Neural progenitor cell (in vitro differentiated cells): ENCODE measurements at regions not wholly inside any gene's neighbourhood (a gene's known extent, or its start where the extent isn't known, plus 50 kb on each side); places are given as distances from the start of the nearest gene placed in this dataset.
A peak's percentile ranks its signal among the peaks of the same experiment; 100 is the strongest.

Source experiments
- DNase-seq: peaks from one replicate; pipeline ENCODE4 v3.0.0-alpha.2; 2016; ENCODE audit warnings: low spot score
- H2AFZ ChIP-seq: fragments of 200-600 bp; sonication (generic); replicated peaks from 2 replicates; pipeline ENCODE4 v1.6.1; 2016; ENCODE audit warnings: antibody characterized with exemption
- H3F3A ChIP-seq: fragments of 200-600 bp; sonication (generic); 2 replicates; pipeline ENCODE4 v1.6.1; 2016; ENCODE audit warnings: antibody characterized with exemption, low read depth
- H3K27ac ChIP-seq: fragments of 200-600 bp; sonication (generic); 2 replicates; pipeline ENCODE4 v1.5.1; 2016; ENCODE audit warnings: mild to moderate bottlenecking
- H3K27me3 ChIP-seq: fragments of 200-600 bp; sonication (generic); 2 replicates; pipeline ENCODE4 v1.6.1; 2016; ENCODE audit warnings: mild to moderate bottlenecking, moderate library complexity
- H3K36me3 ChIP-seq: fragments of 200-600 bp; sonication (generic); 2 replicates; pipeline ENCODE4 v1.5.1; 2016
- H3K4me1 ChIP-seq: fragments of 200-600 bp; sonication (generic); 2 replicates; pipeline ENCODE4 v1.6.1; 2016; ENCODE audit warnings: mixed run types
- H3K4me2 ChIP-seq: fragments of 200-600 bp; sonication (generic); 2 replicates; pipeline ENCODE4 v1.6.1; 2016
- H3K4me3 ChIP-seq: fragments of 200-600 bp; sonication (generic); 2 replicates; pipeline ENCODE4 v1.5.1; 2016
- H3K79me2 ChIP-seq: fragments of 200-600 bp; sonication (generic); 2 replicates; pipeline ENCODE4 v1.6.1; 2016; ENCODE audit warnings: low read depth
- H3K9ac ChIP-seq: fragments of 200-600 bp; sonication (generic); 2 replicates; pipeline ENCODE4 v1.6.1; 2016
- H3K9me3 ChIP-seq: fragments of 200-600 bp; sonication (generic); 2 replicates; pipeline ENCODE4 v1.5.1; 2016; ENCODE audit warnings: low read depth
- H4K20me1 ChIP-seq: fragments of 200-600 bp; sonication (generic); 2 replicates; pipeline ENCODE4 v1.6.1; 2016; ENCODE audit warnings: low read depth
- H3K27ac Mint-ChIP-seq: 3 replicates; pipeline ENCODE4 v1.8.0; 2021; ENCODE audit warnings: mixed read lengths
- H3K27me3 Mint-ChIP-seq: 2 replicates; pipeline ENCODE4 v1.8.0; 2022; ENCODE audit warnings: low read depth, mild to moderate bottlenecking, inconsistent platforms, moderate library complexity, mixed read lengths; ENCODE audit not compliant: insufficient read depth
- H3K36me3 Mint-ChIP-seq: 3 replicates; pipeline ENCODE4 v1.8.0; 2021; ENCODE audit warnings: mixed read lengths
- H3K4me1 Mint-ChIP-seq: 3 replicates; pipeline ENCODE4 v1.8.0; 2021; ENCODE audit warnings: mixed read lengths
- H3K4me3 Mint-ChIP-seq: 3 replicates; pipeline ENCODE4 v1.8.0; 2021; ENCODE audit warnings: mild to moderate bottlenecking, moderate library complexity, mixed read lengths
- H3K9me3 Mint-ChIP-seq: 3 replicates; pipeline ENCODE4 v1.8.0; 2020; ENCODE audit warnings: mixed read lengths
- EZH2 ChIP-seq: fragments of 200-600 bp; sonication (generic); IDR thresholded peaks from 2 replicates; pipeline ENCODE4 v1.6.1; 2017; ENCODE audit warnings: antibody characterized with exemption, mild to moderate bottlenecking, moderate library complexity
- EZH2phosphoT487 ChIP-seq: fragments of 200-600 bp; sonication (generic); IDR thresholded peaks from 2 replicates; pipeline ENCODE4 v1.6.1; 2017; ENCODE audit warnings: antibody characterized with exemption
- TF ChIP-seq, protein P1 (sequence below): fragments of 200-600 bp; sonication (generic); IDR thresholded peaks from 2 replicates; pipeline ENCODE4 v1.5.1; 2017; ENCODE audit warnings: antibody characterized with exemption, mild to moderate bottlenecking

- Mint-ChIP-seq H3K9me3 (no peaks in the 10 kb centered on the region), H3K36me3 (peaks cover 1% of the 10 kb centered on the region), H3K27ac (peak overlapping the region; percentile 90), H3K4me3 (peak overlapping the region; percentile 6), H3K4me1 (peaks cover 28% of the 10 kb centered on the region), H3K27me3 (peaks cover 16% of the 10 kb centered on the region)
- no peak for TF ChIP-seq EZH2phosphoT487
- TF ChIP-seq, protein P1, sequence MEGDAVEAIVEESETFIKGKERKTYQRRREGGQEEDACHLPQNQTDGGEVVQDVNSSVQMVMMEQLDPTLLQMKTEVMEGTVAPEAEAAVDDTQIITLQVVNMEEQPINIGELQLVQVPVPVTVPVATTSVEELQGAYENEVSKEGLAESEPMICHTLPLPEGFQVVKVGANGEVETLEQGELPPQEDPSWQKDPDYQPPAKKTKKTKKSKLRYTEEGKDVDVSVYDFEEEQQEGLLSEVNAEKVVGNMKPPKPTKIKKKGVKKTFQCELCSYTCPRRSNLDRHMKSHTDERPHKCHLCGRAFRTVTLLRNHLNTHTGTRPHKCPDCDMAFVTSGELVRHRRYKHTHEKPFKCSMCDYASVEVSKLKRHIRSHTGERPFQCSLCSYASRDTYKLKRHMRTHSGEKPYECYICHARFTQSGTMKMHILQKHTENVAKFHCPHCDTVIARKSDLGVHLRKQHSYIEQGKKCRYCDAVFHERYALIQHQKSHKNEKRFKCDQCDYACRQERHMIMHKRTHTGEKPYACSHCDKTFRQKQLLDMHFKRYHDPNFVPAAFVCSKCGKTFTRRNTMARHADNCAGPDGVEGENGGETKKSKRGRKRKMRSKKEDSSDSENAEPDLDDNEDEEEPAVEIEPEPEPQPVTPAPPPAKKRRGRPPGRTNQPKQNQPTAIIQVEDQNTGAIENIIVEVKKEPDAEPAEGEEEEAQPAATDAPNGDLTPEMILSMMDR, result no peak
- TF ChIP-seq EZH2, result no peak
- no peaks in the 10 kb centered on the region for H4K20me1 ChIP-seq
- H3K4me1 ChIP-seq, result peaks cover 8% of the 10 kb centered on the region
- H3K27me3 ChIP-seq, result no peaks in the 10 kb centered on the region
- H3F3A ChIP-seq, result no peaks in the 10 kb centered on the region
- no peak overlapping the region for H3K9ac ChIP-seq
- no peak overlapping the region for H2AFZ ChIP-seq
- no peak overlapping the region for H3K4me2 ChIP-seq
- no peaks in the 10 kb centered on the region for H3K9me3 ChIP-seq
- no peak overlapping the region for H3K4me3 ChIP-seq
- H3K27ac ChIP-seq, result no peak overlapping the region
- H3K36me3 ChIP-seq, result no peaks in the 10 kb centered on the region
- no peaks in the 10 kb centered on the region for H3K79me2 ChIP-seq
- DNase-seq, result no peak
These were observed 71.1 kb downstream of the METRNL start for GRCh38 chr17:83150369-83151055.

GRCh38 chr17:83151056-83151441 is 71.6 kb downstream of the METRNL start:
- Histone ChIP-seq H3K4me1 (peaks cover 3% of the 10 kb centered on the region), H3K9ac (no peak overlapping the region), H3K79me2 (no peaks in the 10 kb centered on the region), H4K20me1 (no peaks in the 10 kb centered on the region), H3K27ac (no peak overlapping the region), H3K27me3 (no peaks in the 10 kb centered on the region), H3F3A (no peaks in the 10 kb centered on the region), H3K9me3 (no peaks in the 10 kb centered on the region), H3K4me3 (no peak overlapping the region), H3K36me3 (no peaks in the 10 kb centered on the region), H3K4me2 (no peak overlapping the region), H2AFZ (no peak overlapping the region)
- Mint-ChIP-seq H3K27ac (peak overlapping the region; percentile 90), H3K4me3 (peak overlapping the region; percentile 6), H3K9me3 (no peaks in the 10 kb centered on the region), H3K27me3 (peaks cover 14% of the 10 kb centered on the region), H3K4me1 (peaks cover 27% of the 10 kb centered on the region), H3K36me3 (peaks cover 2% of the 10 kb centered on the region)
- no peak for TF ChIP-seq EZH2phosphoT487
- DNase-seq, result no peak

DNA sequence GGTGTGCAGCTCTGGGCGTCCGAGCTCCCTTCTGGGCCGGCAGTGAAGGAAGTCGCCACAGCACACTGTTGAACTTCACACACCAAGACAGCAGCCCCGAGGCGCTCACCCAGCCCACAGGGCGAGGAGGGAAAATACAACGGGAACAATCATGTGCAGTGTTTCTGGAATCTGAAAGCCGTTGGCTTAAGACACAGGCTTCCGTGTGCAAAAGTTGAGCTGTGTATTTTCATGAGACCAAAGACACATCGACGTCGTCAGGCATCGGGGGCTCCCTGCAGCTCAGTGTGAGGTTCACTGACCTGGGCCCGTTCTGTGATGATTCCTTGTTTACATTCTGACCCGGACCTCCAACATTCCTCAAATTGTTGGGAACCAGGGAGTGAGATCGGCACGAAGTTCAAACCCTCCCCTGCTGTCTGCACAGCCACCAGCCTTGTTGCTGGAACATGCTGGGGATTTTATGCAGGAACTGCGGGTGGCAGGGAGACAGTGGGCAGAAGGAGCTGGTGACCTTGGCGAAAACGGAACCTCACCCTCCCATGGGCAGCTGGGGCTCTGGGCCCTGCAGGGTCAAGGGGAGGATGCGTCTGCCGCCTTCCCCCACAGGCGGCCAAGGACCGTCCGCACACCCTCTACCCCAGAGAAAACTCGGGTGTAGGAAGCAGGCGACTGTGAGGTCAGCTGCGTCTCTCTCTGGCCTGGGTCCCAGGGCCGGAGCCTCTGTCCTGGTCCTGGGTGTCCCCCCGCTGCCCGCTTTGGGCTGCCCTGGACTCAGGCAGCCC is 72.2 kb downstream of the METRNL start:
- Histone ChIP-seq H3K27ac (no peak overlapping the region), H3K9ac (no peak overlapping the region), H3K27me3 (no peaks in the 10 kb centered on the region), H3F3A (no peaks in the 10 kb centered on the region), H3K79me2 (no peaks in the 10 kb centered on the region), H4K20me1 (no peaks in the 10 kb centered on the region), H3K36me3 (no peaks in the 10 kb centered on the region), H3K4me2 (no peak overlapping the region), H3K4me1 (peaks cover 3% of the 10 kb centered on the region), H3K4me3 (no peak overlapping the region), H3K9me3 (no peaks in the 10 kb centered on the region), H2AFZ (no peak overlapping the region)
- H3K4me1 Mint-ChIP-seq, result peaks cover 30% of the 10 kb centered on the region
- peak overlapping the region; percentile 90 for H3K27ac Mint-ChIP-seq
- H3K27me3 Mint-ChIP-seq, result peaks cover 17% of the 10 kb centered on the region
- H3K9me3 Mint-ChIP-seq, result no peaks in the 10 kb centered on the region
- H3K4me3 Mint-ChIP-seq, result peak overlapping the region; percentile 65
- DNase-seq, result no peak
- no peak for TF ChIP-seq EZH2
- no peak for TF ChIP-seq EZH2phosphoT487
- TF ChIP-seq, protein P1, result no peak
- peaks cover 2% of the 10 kb centered on the region for H3K36me3 Mint-ChIP-seq
